RWPE1 (cell line): ENCODE measurements at regions not wholly inside any gene's neighbourhood (a gene's known extent, or its start where the extent isn't known, plus 50 kb on each side); places are given as distances from the start of the nearest gene placed in this dataset.

Experiments
- CTCF ChIA-PET: fragments of 350-600 bp; sonication (Branson Sonifier 250); formaldehyde crosslinking; extraction: SDS; loops from one replicate; lab custom pipeline; 2021; lab: Yijun Ruan, JAX
- POLR2A ChIA-PET: fragments of 400-600 bp; formaldehyde crosslinking; extraction: SDS; loops from one replicate; lab custom pipeline; 2020; ENCODE audit warnings: antibody characterized with exemption; ENCODE audit not compliant: low non-redundant PET; lab: Yijun Ruan, JAX
- DNase-seq: peaks from one replicate; pipeline ENCODE4 v3.0.0; 2012; ENCODE audit warnings: low spot score
- H3K27ac ChIP-seq: fragments of 450-650 bp; 2 replicates; pipeline ENCODE4 v1.5.1; 2017
- CTCF ChIP-seq: fragments of 450-650 bp; conservative IDR thresholded peaks from 2 replicates; pipeline ENCODE4 v1.5.1; 2017; ENCODE audit warnings: low read depth, mild to moderate bottlenecking

GRCh38 chr5:57666582-57666981 lies 184.0 kb upstream of the ACTBL2 start:
- DNase-seq: peak; percentile 29
- POLR2A ChIA-PET: no interaction called here
- TF ChIP-seq CTCF: no peak
- H3K27ac ChIP-seq: no peak overlapping the region
- CTCF ChIA-PET: no interaction called here

GRCh38 chr5:57665146-57665936 lies 182.7 kb upstream of the ACTBL2 start:
- ChIA-PET CTCF (interaction anchor here (0.6 to 1.1 kb wide), 4 partner anchors 114 to 1675 kb away, joined by 3 to 5 read pairs (median 3); no protein-coding TSS in a partner anchor), POLR2A (no interaction called here)
- H3K27ac ChIP-seq: no peak overlapping the region
- no peak for DNase-seq
- no peak for TF ChIP-seq CTCF

- CTCF ChIA-PET: interaction anchor here (0.6 to 1.1 kb wide), 2 partner anchors 115 to 1204 kb away, joined by 3 to 5 read pairs; no protein-coding TSS in a partner anchor
- DNase-seq: no peak
- H3K27ac ChIP-seq: no peak overlapping the region
- POLR2A ChIA-PET: no interaction called here
- no peak for TF ChIP-seq CTCF
These were observed 182.1 kb upstream of the ACTBL2 start for GRCh38 chr5:57664700-57665099.

DNA sequence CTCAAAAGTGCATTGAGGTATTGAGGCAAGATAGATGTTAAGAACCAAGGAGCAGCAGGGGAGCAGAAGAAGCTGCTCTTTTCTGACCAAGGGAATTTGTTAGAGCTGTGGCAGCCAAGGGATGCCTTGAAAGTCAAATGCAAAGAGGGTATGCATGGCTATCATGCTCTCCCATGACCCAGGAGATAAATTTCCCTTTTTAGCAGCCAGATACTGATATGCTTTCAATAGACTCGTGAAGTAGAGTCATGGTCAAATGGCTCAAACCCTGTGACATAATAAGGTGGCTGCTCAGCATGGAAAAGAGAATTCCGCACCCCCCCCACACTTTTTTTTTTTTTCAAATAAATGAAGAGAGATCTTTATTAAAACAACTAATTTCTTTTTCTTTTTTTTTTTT lies 180.9 kb upstream of the ACTBL2 start:
- H3K27ac ChIP-seq: no peak overlapping the region
- ChIA-PET POLR2A (no interaction called here), CTCF (interaction anchor here (0.6 kb wide), 1 partner anchor 639 kb away, joined by 6 read pairs; no protein-coding TSS in a partner anchor)
- no peak for TF ChIP-seq CTCF
- no peak for DNase-seq

GRCh38 chr5:57662991-57663390 lies 180.4 kb upstream of the ACTBL2 start:
- ChIA-PET CTCF (no interaction called here), POLR2A (no interaction called here)
- DNase-seq: no peak
- H3K27ac ChIP-seq: no peak overlapping the region
- no peak for TF ChIP-seq CTCF

- ChIA-PET CTCF (interaction anchor here (1.0 kb wide), 1 partner anchor 18 kb away, joined by 3 read pairs; no protein-coding TSS in a partner anchor), POLR2A (no interaction called here)
- TF ChIP-seq CTCF: no peak
- no peak for DNase-seq
- H3K27ac ChIP-seq: no peak overlapping the region
These were observed 177.3 kb upstream of the ACTBL2 start for GRCh38 chr5:57659886-57660285.
